ENCODE measurements at regions not wholly inside any gene's neighbourhood (a gene's known extent, or its start where the extent isn't known, plus 50 kb on each side); places are given as distances from the start of the nearest gene placed in this dataset.

DNA sequence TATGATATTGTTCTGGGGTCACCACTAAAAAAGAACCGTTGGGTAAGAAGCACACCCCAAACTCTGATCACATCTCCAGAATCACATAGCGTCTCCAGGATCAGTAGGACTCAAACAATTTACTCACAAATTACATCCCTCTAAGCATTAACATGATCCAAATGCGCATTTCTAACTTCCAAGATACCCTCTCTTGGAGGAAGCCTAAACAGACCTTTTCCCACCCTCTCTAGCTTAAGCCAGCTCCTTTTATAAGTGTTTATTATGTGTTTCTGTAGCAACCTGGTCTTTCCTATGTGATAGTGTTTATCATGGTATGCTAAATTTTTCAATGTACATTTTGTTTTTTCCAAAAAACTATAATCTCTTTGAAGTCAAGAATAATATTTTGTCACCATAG is 1846.5 kb downstream of the OLFM4 start:
- no peak for DNase-seq (ENCODE audit: low read depth)

DNA sequence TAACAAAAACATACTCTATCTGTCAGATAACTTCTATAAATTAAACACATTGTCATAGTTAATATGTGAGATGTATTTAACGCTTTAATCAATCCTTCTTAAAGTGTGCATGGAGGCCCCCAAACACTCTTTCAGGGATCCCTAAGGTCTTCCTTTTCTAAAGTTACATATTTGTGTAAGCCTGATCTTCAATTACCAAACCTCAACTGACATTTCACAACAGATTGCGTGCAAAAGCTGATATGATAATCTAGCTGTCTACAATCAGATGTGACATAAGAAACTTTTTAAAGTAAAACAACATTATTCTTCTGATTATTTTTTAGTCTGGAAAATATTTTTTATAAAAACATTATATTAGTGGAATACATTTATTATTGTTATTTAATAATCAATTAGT is 1850.4 kb downstream of the OLFM4 start:
- no peak for DNase-seq (ENCODE audit: low read depth)

DNA sequence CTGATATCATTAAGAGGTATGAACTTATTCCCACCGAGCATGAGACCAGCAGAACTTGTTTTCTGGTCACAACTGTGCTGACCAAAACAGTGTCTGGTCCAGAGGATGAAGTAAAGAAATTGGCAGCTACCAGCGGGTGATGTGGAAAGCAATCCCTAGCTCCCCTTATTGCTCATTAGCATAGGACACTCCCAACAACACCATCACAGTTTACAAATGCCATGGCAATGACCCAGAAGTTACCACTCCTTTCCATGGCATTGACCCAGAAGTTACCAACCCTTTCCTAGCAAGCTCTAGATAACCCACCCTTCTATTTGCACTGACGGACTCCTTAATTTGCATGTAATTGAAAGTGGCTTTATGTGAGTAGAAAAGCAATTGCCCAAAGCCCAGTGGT is 1856.1 kb downstream of the OLFM4 start:
- DNase-seq (ENCODE audit: low read depth), result no peak

DNA sequence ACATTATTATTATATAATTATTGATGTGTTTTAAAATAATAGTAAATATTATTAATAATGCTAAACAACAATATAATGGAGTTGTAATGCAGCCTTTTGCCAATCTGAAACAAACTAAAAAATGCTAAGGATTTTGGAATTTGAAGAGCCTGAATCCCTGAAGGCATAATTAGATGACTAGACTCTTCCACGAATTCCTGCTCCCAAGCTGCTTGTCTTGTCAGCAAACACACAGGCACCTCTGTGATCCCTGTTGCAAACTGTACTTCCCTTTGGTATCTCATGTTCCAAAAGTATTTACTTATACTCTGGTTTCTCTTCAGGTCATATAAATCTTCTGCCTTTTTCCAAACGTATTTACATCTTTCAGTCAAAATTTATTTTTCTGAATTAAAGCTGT is 1862.4 kb downstream of the OLFM4 start:
- DNase-seq (ENCODE audit: low read depth), result no peak

DNA sequence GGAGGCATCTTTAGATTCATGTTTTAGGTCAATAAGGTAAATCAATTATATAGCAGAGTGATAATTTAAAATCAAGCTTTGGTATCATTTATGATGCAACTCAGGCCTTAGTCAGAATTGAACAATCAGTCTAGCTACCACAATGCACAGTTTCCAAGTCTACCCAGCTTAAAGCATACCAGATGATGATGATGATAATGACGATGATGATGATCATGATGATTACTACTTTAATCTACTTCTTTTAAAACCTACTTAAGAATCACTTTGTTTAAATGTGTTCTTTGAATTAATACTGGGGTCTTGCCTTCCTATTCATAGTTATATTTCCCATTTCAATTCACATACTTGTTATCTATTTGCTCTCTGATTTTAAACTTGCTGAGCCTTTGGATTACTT is 1872.7 kb downstream of the OLFM4 start:
- DNase-seq (ENCODE audit: low read depth), result no peak

DNA sequence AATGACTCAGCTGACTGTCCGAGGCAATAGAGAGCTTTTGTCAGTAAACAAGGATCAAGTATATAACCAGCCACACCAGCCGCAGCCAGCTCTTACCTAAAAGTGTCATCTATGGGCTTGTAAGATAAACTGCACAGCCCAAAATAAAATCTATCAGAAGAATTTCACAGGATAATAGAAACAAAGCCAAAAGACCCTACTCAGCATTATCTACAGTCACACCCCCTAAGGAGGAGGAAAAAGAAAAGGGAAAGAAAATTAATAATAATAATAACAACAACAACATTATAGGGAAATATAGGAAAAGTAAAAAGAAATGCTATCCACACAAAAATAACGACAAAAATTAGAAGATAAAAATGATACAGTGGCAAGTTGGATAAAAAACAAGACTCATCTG is 1883.8 kb downstream of the OLFM4 start:
- no peak for DNase-seq (ENCODE audit: low read depth)

DNA sequence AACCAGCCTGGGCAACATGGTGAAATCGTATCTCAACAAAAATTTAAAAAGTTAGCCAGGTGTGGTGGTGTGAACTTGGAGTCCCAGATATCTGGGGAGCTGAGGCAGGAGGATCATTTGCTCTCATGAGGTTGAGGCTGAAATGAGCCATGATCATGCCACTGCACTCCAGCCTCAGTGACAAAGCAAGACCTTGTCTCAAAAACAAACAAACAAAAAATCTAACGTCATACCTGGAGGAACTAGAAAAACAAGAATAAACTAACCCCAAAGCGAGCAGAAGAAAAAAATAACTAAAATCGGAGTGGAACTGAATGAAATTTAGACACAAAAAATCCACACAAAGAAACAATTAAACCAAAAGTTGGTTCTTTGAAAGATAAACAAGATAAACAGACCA is 1885.1 kb downstream of the OLFM4 start:
- DNase-seq (ENCODE audit: low read depth), result no peak

DNA sequence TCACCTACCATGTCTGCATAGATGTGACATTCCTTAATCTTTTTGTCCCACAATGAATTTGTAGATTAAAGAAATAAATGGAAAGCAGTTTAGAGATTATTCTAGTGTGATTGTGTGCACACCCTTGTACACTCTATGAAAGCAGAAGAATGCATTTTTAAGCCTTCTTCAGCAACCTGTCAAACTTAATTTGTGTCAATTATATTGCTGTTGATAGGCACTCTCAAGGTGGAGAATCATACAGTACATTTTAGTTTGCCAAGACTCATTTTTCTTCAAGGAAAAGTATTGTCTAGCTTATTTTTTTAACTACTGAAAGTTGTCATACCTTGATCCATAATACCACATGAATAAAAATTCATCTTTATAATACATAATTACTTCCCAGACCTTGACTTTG is 1898.9 kb downstream of the OLFM4 start:
- DNase-seq (ENCODE audit: low read depth), result no peak

DNA sequence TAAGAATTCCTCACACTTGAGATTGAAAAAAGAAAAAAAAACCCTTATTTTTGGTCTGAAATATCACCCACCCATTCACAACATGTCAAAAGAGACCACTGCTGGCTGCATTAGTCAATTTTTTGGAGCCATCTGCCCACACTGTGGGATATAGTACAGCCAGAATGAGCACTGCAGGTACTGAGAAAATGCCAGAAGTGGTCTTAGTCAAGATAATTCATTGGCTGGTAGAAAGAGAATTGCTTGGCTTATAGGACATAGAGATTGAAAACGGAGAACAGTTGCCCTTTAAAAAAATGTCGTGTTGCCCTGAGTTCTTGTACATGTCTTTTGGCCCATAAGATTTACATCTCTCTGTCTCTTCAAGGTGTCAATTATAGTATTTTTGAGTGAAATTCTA is 1899.5 kb downstream of the OLFM4 start:
- DNase-seq (ENCODE audit: low read depth), result no peak

DNA sequence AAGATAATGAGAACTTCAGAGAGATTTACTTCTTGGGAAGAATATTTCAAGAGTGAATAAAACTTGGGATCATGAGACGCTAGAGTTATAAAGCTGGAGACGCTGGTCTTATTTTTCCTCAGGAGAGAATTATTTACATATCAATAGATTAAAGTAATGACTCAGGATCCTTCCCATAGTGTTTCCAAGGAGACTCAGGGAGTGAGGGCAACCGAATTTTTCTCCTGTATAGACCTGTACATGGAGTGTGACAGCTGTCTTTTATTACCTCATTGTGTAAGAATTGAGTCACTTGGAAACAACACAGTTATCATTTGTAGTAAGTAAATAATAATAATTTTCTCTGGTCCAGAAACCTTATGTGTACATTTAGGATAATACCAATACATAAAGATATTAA is 1905.5 kb downstream of the OLFM4 start:
- no peak for DNase-seq (ENCODE audit: low read depth)

DNA sequence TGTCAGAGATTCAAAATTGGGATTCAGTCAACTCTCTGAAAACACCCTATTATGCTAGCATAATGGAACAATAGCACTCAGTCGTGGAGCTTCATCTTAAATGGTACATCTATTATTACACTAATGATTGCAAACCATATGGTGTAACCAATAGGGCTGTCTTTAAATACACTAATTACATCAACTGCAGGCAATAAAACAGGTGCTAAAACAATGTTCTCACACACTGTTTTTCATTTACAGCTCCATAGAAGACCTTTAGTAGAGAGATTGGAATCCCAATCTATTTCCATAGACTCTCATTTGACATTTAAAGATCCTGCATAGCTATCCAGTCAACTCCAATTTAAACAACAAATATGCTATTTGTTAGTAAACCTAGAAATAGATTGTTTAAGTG is 1917.4 kb downstream of the OLFM4 start:
- no peak for DNase-seq (ENCODE audit: low read depth)

DNA sequence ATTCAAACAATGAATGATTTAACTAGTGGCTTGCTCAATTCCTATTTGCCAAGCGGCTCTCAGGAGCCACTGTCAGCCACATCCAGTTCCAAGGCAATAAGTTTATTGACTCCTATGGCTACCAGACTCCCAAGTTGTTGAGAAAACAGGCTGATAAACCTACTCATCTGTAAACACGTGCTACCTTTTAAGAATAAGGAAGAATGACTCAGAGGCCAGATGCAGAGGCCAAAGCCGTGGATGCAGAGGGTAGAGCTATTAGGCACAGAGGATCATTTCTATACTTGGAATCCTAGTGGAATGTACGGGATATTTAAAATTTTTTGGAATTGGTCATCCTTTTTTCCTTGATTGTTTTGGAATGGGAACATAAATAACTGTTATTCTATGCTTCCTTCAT is 1921.1 kb downstream of the OLFM4 start:
- DNase-seq (ENCODE audit: low read depth), result no peak

DNA sequence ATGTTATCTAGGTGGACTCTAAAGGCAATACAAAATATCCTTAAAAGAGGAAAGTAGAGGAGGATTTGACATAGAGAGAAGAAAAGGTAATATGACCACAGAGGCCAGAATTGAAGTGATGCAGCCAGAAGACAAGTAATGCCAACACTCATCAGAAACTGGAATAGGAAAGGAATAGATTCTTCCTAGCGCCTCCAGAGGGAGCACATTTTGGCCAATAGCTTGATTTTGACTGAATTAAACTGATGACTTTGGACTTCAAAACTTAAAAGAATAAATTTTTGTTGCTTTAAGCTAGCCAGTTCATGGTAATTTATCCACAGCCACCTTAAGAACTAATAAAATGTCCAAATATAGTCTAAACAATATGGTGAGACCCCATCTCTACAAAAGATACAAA is 1921.9 kb downstream of the OLFM4 start:
- DNase-seq (ENCODE audit: low read depth), result no peak

DNA sequence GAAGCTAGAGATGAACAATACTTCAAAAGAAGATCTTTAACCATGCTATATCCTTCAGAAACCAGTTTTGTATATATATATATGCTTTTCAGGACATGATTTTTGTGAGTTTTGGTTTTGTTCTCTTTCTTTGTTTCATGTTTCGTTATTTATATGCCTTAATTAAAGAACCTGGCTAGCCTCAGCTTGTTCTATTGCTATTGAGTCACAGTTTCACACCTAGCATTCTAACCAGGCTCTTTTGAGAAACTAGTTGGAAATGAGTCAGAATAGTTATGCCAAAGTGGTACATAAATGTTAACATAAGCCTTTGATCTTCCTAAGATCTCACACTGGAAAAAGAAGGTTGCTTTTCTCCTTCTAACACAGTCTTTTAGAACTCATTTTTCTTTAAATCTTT is 1925.2 kb downstream of the OLFM4 start:
- no peak for DNase-seq (ENCODE audit: low read depth)

DNA sequence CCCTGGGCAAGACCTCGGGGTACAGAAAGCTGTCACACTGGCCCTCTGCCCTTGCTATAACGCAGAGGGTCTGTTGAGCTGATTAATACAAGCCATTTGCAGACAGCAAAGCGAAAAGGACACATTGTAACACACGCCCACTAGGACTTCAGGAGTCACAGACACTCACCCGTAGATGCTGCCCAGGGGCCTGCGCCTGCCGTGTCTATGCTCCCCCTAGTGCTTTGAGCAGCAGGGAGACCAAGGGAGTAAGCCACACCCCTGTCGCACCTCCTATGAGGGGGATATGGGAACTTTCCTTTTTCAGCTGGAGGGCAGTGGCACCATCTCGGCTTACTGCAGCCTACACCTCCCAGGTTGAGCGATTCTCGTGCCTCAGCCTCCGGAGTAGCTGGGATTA is 1930.2 kb downstream of the OLFM4 start:
- DNase-seq (ENCODE audit: low read depth), result no peak

DNA sequence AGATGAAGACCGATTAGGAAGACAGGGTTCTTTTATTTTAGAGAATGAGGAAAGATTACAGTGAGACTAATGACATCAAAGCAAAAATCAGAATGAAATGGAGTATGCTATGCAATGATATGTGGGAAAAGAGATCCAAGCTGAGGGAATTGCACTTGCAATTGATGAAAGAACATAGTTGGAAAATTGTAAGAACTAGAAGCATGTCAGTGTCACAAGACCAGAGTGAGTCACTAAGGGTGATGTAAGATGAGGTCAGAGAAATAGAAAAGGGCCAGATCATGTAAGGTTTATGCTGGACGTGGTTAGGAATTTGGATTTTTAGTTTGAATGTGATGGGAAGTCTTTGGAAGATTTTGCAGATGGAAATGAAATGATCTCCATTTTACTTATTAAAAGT is 1937.3 kb downstream of the OLFM4 start:
- DNase-seq (ENCODE audit: low read depth), result no peak

DNA sequence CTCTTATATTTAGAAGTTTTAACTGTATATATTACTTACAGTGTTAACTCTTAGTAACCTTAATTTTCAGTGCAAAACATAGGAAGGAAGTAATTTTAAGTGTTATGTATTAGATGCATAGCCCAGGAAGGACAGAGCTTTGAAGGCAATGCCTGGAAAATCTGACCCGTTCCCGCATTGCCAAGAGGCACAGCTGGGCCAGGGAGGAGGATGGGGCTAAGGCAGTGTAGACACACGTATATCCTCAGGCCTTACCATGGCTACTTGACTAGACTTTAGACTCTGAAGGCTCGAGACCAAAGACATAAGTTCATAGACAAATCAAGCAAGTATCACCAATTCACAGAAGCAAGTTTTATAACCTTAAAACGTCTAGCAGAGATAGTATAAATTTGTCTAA is 1944.2 kb downstream of the OLFM4 start:
- no peak for DNase-seq (ENCODE audit: low read depth)

DNA sequence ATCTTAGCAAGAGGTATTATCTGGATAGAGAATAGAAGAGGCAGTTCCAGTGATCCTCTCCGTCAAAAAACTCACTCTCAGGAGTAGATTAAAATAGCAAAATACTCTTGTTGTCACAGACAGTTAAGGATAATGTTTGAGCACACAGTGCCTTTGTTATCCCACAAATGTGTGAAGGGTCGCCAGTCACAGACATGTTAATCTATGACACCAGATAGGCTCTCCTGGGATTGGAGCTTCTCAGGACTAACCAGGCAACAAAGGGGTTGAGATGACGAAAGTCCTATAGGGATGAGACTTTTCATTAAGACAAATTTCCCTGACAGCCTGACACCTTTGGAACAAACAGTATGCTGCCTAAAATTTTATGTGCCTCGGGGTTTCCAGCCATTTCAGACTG is 1947.1 kb downstream of the OLFM4 start:
- DNase-seq (ENCODE audit: low read depth), result no peak

DNA sequence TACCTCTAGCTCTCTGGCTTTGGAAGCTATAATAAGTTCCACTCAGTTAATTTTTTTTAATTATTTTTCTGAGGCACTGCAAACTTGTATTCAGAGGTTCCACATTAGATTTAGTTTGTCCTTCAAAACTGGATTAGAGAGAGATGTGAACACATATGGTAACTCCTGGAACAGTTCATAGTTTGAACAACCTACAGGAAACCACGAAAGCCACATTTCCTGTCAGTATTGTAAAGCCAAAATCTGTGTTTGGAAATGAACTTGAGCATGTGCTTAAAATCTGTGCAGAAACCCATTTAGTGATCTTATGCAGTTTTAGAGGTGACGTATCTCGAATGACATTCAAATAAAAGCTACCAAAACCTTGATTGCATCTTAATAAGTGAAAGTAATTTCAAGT is 1952.0 kb downstream of the OLFM4 start:
- no peak for DNase-seq (ENCODE audit: low read depth)

DNA sequence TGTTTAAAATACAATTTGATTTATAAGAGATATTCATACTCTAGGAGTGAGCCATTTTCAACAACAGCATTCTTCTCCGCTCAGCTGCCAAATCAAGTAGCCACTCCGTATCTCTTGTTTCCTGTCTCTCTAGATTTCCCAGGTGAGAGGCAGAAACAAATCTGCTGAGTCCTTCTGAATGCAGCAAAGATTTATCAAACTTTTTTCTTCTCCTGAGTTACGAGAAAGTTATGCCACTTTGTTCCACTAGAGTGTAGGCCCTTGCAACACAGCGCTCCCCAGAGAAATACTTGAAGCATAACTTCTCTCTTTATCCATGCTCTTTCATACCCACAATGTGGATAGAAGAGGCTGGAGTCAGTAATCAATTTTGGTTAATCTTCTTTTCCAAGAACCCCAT is 1960.8 kb downstream of the OLFM4 start:
- DNase-seq (ENCODE audit: low read depth), result no peak

DNA sequence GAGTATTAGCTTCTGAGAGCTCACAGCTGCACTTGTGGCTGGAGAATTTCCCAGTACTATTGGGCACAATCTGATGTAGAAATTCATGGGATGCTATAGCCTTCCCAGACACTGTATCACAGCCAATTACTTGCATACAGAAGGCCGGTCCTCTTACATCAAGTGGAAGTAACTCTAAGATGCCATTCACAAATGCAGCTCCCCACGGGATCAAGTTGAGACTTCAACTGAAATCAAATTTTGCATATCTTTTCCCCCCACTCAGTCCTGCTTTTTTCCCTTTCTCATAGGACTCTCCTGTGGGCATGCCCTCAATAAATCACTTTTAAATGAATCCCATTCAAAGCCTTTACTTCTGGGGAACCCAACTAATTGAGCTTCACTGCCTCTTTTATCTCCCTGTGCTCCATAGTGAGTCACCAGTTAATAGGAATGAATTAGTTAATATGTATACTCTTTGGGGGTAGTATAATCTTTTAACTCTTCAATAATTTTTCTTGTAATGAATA is 1970.8 kb downstream of the OLFM4 start:
- no peak for DNase-seq (ENCODE audit: low read depth)

DNA sequence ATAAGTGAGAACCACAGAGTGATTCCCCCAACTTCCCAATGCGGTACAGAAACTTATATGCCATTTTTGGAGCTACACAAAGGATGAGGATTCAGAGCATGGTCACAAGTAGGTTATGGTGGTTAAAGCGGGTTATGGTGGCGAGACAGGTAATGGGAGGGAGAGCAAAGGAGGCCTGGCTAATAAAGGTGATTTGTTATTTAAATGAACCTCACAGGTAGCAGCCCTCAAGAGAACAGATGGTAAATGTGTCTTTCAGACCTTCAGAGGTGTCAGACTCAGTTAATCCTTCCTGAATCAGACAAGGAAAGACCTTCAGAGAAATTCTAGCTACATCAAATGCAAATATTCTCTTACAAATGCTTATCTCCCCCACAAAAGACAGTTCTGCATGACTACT is 1971.4 kb downstream of the OLFM4 start:
- no peak for DNase-seq (ENCODE audit: low read depth)

DNA sequence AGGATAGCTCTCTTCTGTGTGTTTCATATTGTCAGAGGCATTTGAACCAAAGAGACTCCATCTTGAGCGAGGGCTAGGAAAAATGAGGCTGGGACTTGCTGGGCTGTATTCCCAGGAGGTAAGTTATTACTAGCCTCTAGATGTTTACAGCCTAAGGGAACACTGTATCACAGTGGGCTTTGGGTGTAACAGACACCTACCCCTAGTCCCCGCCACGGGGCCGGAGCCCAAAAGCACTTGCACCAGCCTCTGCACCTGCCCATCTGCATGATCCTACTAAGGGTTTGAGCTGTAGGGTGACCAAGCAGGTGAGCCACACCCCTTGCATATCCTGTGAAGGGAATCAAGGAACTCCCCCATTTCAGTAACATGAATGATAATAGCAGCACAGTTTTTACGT is 1972.2 kb downstream of the OLFM4 start:
- DNase-seq (ENCODE audit: low read depth), result no peak

DNA sequence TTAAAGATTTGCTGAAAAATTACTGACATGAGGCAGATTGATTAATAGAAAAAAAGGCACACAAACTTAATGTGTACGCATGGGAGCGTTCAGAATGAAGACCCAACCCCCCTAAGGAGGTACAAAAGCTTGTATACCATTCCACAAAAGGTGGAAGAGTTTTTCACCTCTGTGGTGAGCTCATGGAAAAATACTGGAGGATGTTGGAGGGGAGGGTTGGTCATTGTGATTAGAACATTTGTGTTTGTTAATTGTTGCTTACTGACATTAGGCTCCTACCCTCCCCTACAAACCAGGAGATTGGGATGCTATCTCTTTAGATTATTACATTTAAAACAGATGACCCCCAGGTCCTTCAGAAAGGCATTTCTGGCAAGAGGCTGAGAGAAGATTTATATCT is 1973.3 kb downstream of the OLFM4 start:
- no peak for DNase-seq (ENCODE audit: low read depth)

DNA sequence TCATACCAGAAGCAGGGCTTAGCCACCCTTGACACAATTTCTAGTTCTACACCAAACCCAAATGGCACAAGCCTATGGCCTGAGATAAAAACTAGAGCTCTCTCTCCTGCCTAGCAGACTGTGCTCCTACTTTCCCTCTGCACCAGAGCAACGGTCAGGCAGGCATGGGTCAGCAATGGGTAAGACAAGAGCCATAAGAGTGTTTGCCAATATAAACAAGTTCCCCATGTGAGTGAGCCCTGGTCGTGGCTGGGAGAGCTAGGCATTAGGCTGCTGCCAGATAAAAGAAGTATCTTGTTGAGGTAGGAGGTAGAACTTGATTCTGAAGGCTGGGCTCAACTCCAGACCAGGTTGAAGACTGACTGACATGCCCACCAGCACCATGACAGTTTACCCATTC is 1979.1 kb downstream of the OLFM4 start:
- DNase-seq (ENCODE audit: low read depth), result no peak
